ENCODE measurements at regions not wholly inside any gene's neighbourhood (a gene's known extent, or its start where the extent isn't known, plus 50 kb on each side); places are given as distances from the start of the nearest gene placed in this dataset.

DNA sequence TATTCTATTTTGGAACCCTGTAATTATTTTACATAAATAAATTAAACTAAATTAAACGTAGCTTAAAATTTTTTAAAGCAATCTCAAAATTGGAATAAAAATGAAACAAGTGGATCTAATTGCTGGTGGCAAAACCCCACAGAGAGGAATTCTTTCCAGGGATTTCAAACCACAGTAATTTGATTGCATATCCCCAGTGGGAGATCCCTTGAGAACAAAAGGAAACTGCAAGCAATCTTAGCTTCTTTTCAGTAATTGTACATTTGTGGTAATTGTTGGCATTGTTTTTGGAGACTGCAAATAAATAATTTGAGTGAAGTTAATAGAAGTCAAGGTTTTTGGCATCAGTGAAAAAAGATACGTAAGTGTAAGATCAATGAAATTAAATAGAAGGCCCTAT lies 58.7 kb upstream of the MYCN start:
- H3K27me3 ChIP-seq (ENCODE audit: insufficient read depth, low read length, poor library complexity), result no peaks in the 10 kb centered on the region
- no peak overlapping the region for H3K4me2 ChIP-seq (ENCODE audit: insufficient read depth, low read length)
- H3K4me1 ChIP-seq (ENCODE audit: insufficient read depth, low read length), result no peaks in the 10 kb centered on the region
- TF ChIP-seq EZH2 (IDR thresholded peaks at IDR 0.05; ENCODE audit: borderline replicate concordance, low read depth, low read length, severe bottlenecking) (no peak), CTCF (IDR thresholded peaks at IDR 0.05; ENCODE audit: borderline replicate concordance, extremely low read depth, low read length, poor library complexity, severe bottlenecking) (no peak)
- H3K4me3 ChIP-seq (ENCODE audit: low read depth in 1 of 2, low read length in 2 of 2), result no peak overlapping the region
- H2AFZ ChIP-seq (ENCODE audit: low read depth, low read length), result no peak overlapping the region
- no peak overlapping the region for H3K27ac ChIP-seq (ENCODE audit: low read length)
- no peaks in the 10 kb centered on the region for H3K9me3 ChIP-seq (ENCODE audit: insufficient read depth, low read length, severe bottlenecking)
- DNase-seq (no peak), ATAC-seq (ENCODE audit: insufficient read depth, low read depth) (no peak)
- no peaks in the 10 kb centered on the region for H3K79me2 ChIP-seq (ENCODE audit: insufficient read depth, low read length)
- H3K36me3 ChIP-seq (ENCODE audit: insufficient read depth, low read length), result no peaks in the 10 kb centered on the region
- H4K20me1 ChIP-seq (ENCODE audit: insufficient read depth, low read length), result no peaks in the 10 kb centered on the region
- H3K9ac ChIP-seq (ENCODE audit: low read depth, low read length), result no peak overlapping the region

- DNase-seq (no peak), ATAC-seq (ENCODE audit: insufficient read depth, low read depth) (no peak)
- H3K9me3 ChIP-seq (ENCODE audit: insufficient read depth, low read length, severe bottlenecking), result no peaks in the 10 kb centered on the region
- H3K36me3 ChIP-seq (ENCODE audit: insufficient read depth, low read length), result no peaks in the 10 kb centered on the region
- no peaks in the 10 kb centered on the region for H3K4me1 ChIP-seq (ENCODE audit: insufficient read depth, low read length)
- no peak overlapping the region for H2AFZ ChIP-seq (ENCODE audit: low read depth, low read length)
- H3K27me3 ChIP-seq (ENCODE audit: insufficient read depth, low read length, poor library complexity), result no peaks in the 10 kb centered on the region
- H3K4me2 ChIP-seq (ENCODE audit: insufficient read depth, low read length), result no peak overlapping the region
- no peak overlapping the region for H3K27ac ChIP-seq (ENCODE audit: low read length)
- H3K9ac ChIP-seq (ENCODE audit: low read depth, low read length), result no peak overlapping the region
- TF ChIP-seq EZH2 (IDR thresholded peaks at IDR 0.05; ENCODE audit: borderline replicate concordance, low read depth, low read length, severe bottlenecking) (no peak), CTCF (IDR thresholded peaks at IDR 0.05; ENCODE audit: borderline replicate concordance, extremely low read depth, low read length, poor library complexity, severe bottlenecking) (no peak)
- no peaks in the 10 kb centered on the region for H3K79me2 ChIP-seq (ENCODE audit: insufficient read depth, low read length)
- no peak overlapping the region for H3K4me3 ChIP-seq (ENCODE audit: low read depth in 1 of 2, low read length in 2 of 2)
- no peaks in the 10 kb centered on the region for H4K20me1 ChIP-seq (ENCODE audit: insufficient read depth, low read length)
Measured at GRCh38 chr2:15882761-15883497, 57.4 kb upstream of the MYCN start.

DNA sequence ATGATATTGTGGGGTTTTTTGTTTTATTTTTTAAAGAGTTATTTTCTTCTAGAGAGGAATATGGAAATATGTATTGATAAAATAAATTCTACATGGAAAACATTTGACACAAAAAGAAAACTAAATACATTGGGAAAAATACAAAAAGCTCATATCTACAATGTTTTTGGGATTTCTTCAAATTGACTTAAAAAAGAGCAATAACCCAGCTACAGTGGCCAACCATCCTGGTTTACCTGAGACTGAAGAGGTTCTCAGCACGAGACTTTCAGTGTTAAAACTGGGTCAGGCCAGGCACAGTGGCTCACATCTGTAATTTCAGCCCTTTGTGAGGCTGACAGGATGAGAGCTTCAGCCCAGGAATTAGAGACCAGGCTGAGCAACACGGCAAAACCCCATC lies 56.7 kb upstream of the MYCN start:
- TF ChIP-seq CTCF (IDR thresholded peaks at IDR 0.05; ENCODE audit: borderline replicate concordance, extremely low read depth, low read length, poor library complexity, severe bottlenecking), result no peak
- no peak for TF ChIP-seq EZH2 (IDR thresholded peaks at IDR 0.05; ENCODE audit: borderline replicate concordance, low read depth, low read length, severe bottlenecking)
- H2AFZ ChIP-seq (ENCODE audit: low read depth, low read length), result no peak overlapping the region
- no peak for ATAC-seq (ENCODE audit: insufficient read depth, low read depth)

More for the DNA sequence above, 56.7 kb upstream of the MYCN start:
- no peaks in the 10 kb centered on the region for H3K36me3 ChIP-seq (ENCODE audit: insufficient read depth, low read length)
- DNase-seq, result no peak
- H3K79me2 ChIP-seq (ENCODE audit: insufficient read depth, low read length), result no peaks in the 10 kb centered on the region
- no peaks in the 10 kb centered on the region for H3K9me3 ChIP-seq (ENCODE audit: insufficient read depth, low read length, severe bottlenecking)
- H3K4me1 ChIP-seq (ENCODE audit: insufficient read depth, low read length), result no peaks in the 10 kb centered on the region
- no peak overlapping the region for H3K9ac ChIP-seq (ENCODE audit: low read depth, low read length)
- H3K4me3 ChIP-seq (ENCODE audit: low read depth in 1 of 2, low read length in 2 of 2), result no peak overlapping the region
- no peak overlapping the region for H3K4me2 ChIP-seq (ENCODE audit: insufficient read depth, low read length)
- H3K27me3 ChIP-seq (ENCODE audit: insufficient read depth, low read length, poor library complexity), result no peaks in the 10 kb centered on the region
- H3K27ac ChIP-seq (ENCODE audit: low read length), result no peak overlapping the region
- no peaks in the 10 kb centered on the region for H4K20me1 ChIP-seq (ENCODE audit: insufficient read depth, low read length)

Measured in DND-41 (cell line).